Endothelial cell of umbilical vein (primary cell): ENCODE measurements at regions not wholly inside any gene's neighbourhood (a gene's known extent, or its start where the extent isn't known, plus 50 kb on each side); places are given as distances from the start of the nearest gene placed in this dataset.

Experiments
- BruUV-seq: library from RNA; stranded (reverse); fragments of 400-500 nt; replicated peaks from 2 replicates; lab custom pipeline; 2021; lab: Mats Ljungman, UMichigan
- CTCF ChIA-PET: fragments of 300-600, 350-600 bp; sonication (Branson Sonifier 250); formaldehyde crosslinking; loops from one replicate; lab custom pipeline; 2021; ENCODE audit warnings: antibody characterized with exemption, inconsistent platforms; lab: Charles Lee
- POLR2A ChIA-PET: fragments of 300-600, 350-600 bp; sonication (Branson Sonifier 250); formaldehyde crosslinking; loops from one replicate; lab custom pipeline; 2021; ENCODE audit warnings: antibody characterized with exemption, inconsistent platforms; lab: Charles Lee
- DNase-seq: peaks from one replicate; pipeline ENCODE4 v3.0.0-alpha.2; 2011; ENCODE audit warnings: low read depth, low spot score
- FAIRE-seq: peaks from 2 replicates; lab custom pipeline; 2011; peaks lifted over from hg19 to GRCh38; lab: Jason Lieb, UNC
- H2AFZ ChIP-seq: 2 replicates; pipeline ENCODE4 v1.6.0; 2012; ENCODE audit warnings: low read depth, low read length, control low read depth, inconsistent platforms
- H3K27ac ChIP-seq: 2 replicates; pipeline ENCODE4 v1.5.1; 2011; ENCODE audit warnings: low read depth, mild to moderate bottlenecking, control low read depth, low read length, moderate library complexity; ENCODE audit not compliant: insufficient read depth
- H3K27me3 ChIP-seq, 2 experiments: 2 replicates each; pipeline versions ENCODE4 v1.6.0 to v1.6.1; 2011; ENCODE audit warnings: low read length in 2 of 2, mixed read lengths in 1 of 2; ENCODE audit not compliant: control insufficient read depth in 2 of 2, insufficient read depth in 2 of 2
- H3K36me3 ChIP-seq, 2 experiments: 2 replicates in 1 of 2; 3 replicates in 1 of 2; pipeline ENCODE4 v1.5.1; 2011; ENCODE audit warnings: low read length in 2 of 2, mild to moderate bottlenecking in 1 of 2, moderate library complexity in 1 of 2; ENCODE audit not compliant: control insufficient read depth in 2 of 2, insufficient read depth in 2 of 2; ENCODE audit errors: extremely low read depth in 1 of 2
- H3K4me1 ChIP-seq: 3 replicates; pipeline ENCODE4 v1.5.1; 2011; ENCODE audit warnings: mild to moderate bottlenecking, low read length; ENCODE audit not compliant: control insufficient read depth, insufficient read depth; ENCODE audit errors: extremely low read depth
- H3K4me2 ChIP-seq: 2 replicates; pipeline ENCODE4 v1.6.1; 2011; ENCODE audit warnings: low read length, control low read depth, mixed read lengths; ENCODE audit not compliant: insufficient read depth
- H3K4me3 ChIP-seq, 3 experiments: fragments of 200-600 bp in 1 of 3; sonication (generic), shearing (Covaris generic) in 1 of 3; replicated peaks in 1 of 3; 2 replicates each; pipeline ENCODE4 v1.5.1; 2011 to 2016; ENCODE audit warnings: control low read depth in 3 of 3, low read length in 3 of 3, mild to moderate bottlenecking in 2 of 3, inconsistent platforms in 1 of 3, low read depth in 1 of 3, moderate library complexity in 1 of 3; ENCODE audit not compliant: insufficient read depth in 1 of 3
- H3K79me2 ChIP-seq: 2 replicates; pipeline ENCODE4 v1.6.0; 2012; ENCODE audit warnings: low read length, inconsistent platforms; ENCODE audit not compliant: control insufficient read depth, insufficient read depth
- H3K9ac ChIP-seq: replicated peaks from 2 replicates; pipeline ENCODE3; 2011; ENCODE audit warnings: low read length, control low read depth; ENCODE audit not compliant: insufficient read depth; ENCODE audit errors: extremely low read depth
- H3K9me1 ChIP-seq: replicated peaks from 3 replicates; pipeline ENCODE4 v1.6.0; 2011; ENCODE audit warnings: mild to moderate bottlenecking, low read length; ENCODE audit not compliant: control insufficient read depth, insufficient read depth; ENCODE audit errors: extremely low read depth
- H3K9me3 ChIP-seq: replicated peaks from 2 replicates; pipeline ENCODE4 v1.5.1; 2012; ENCODE audit warnings: low read length, inconsistent platforms; ENCODE audit not compliant: control insufficient read depth, insufficient read depth
- H4K20me1 ChIP-seq: replicated peaks from 2 replicates; pipeline ENCODE3; 2011; ENCODE audit warnings: mild to moderate bottlenecking, low read length; ENCODE audit not compliant: control insufficient read depth, insufficient read depth; ENCODE audit errors: extremely low read depth
- EZH2 ChIP-seq: IDR thresholded peaks from 2 replicates; pipeline ENCODE4 v1.6.1; 2012; ENCODE audit warnings: borderline replicate concordance, low read depth, mild to moderate bottlenecking, moderate library complexity, low read length, inconsistent platforms; ENCODE audit not compliant: severe bottlenecking
- FOS ChIP-seq: IDR thresholded peaks from 2 replicates; pipeline ENCODE4 v1.6.1; 2011; ENCODE audit warnings: mild to moderate bottlenecking, low read length, moderate library complexity, borderline replicate concordance; ENCODE audit not compliant: insufficient read depth
- GATA2 ChIP-seq: IDR thresholded peaks from 2 replicates; pipeline ENCODE4 v1.7.0; 2011; ENCODE audit warnings: low read depth, mild to moderate bottlenecking, moderate library complexity, mixed read lengths, low read length; ENCODE audit not compliant: insufficient read length, insufficient read depth
- JUN ChIP-seq: IDR thresholded peaks from 2 replicates; pipeline ENCODE4 v1.6.1; 2011; ENCODE audit warnings: borderline replicate concordance, low read depth; ENCODE audit not compliant: insufficient read length, insufficient read depth
- MYC ChIP-seq: IDR thresholded peaks from one replicate; pipeline ENCODE4 v1.6.1; 2011; ENCODE audit warnings: mild to moderate bottlenecking, low read depth, low read length
- POLR2A ChIP-seq: IDR thresholded peaks from 2 replicates; pipeline ENCODE4 v1.6.1; 2012; ENCODE audit warnings: low read depth, mild to moderate bottlenecking, control low read depth, low read length
- POLR2AphosphoS5 ChIP-seq: IDR thresholded peaks from 2 replicates; pipeline ENCODE4 v1.6.1; 2012; ENCODE audit warnings: low read depth, mild to moderate bottlenecking, control low read depth, low read length, moderate library complexity; ENCODE audit not compliant: insufficient read depth
- dilution Hi-C: fragments of 300-500 bp; cut with MboI; formaldehyde crosslinking; loops from one replicate; pipeline ENCODE4 v1.15.0; 2019; ENCODE audit warnings: low sequenced_read_pairs; ENCODE audit not compliant: extremely low pct_ligation_motif_present
- intact Hi-C: fragments of 100-400 bp; cut with micrococcal nuclease; formaldehyde crosslinking; loops from one replicate; pipeline ENCODE4 v1.10.0; 2022
- TF ChIP-seq, protein P1 (sequence below): IDR thresholded peaks from 2 replicates; pipeline ENCODE4 v1.6.1; 2011; ENCODE audit not compliant: insufficient read depth, insufficient read length
- TF ChIP-seq, protein P2 (sequence below), 2 donors: IDR thresholded peaks; 1 replicate in 1 of 2; 2 replicates in 1 of 2; pipeline ENCODE4 v1.5.1; 2011; ENCODE audit warnings: low read length in 2 of 2, mild to moderate bottlenecking in 2 of 2, moderate library complexity in 2 of 2, control low read depth in 1 of 2, inconsistent platforms in 1 of 2, low read depth in 1 of 2; ENCODE audit not compliant: insufficient read depth in 1 of 2; ENCODE audit errors: extremely low read depth in 1 of 2

DNA sequence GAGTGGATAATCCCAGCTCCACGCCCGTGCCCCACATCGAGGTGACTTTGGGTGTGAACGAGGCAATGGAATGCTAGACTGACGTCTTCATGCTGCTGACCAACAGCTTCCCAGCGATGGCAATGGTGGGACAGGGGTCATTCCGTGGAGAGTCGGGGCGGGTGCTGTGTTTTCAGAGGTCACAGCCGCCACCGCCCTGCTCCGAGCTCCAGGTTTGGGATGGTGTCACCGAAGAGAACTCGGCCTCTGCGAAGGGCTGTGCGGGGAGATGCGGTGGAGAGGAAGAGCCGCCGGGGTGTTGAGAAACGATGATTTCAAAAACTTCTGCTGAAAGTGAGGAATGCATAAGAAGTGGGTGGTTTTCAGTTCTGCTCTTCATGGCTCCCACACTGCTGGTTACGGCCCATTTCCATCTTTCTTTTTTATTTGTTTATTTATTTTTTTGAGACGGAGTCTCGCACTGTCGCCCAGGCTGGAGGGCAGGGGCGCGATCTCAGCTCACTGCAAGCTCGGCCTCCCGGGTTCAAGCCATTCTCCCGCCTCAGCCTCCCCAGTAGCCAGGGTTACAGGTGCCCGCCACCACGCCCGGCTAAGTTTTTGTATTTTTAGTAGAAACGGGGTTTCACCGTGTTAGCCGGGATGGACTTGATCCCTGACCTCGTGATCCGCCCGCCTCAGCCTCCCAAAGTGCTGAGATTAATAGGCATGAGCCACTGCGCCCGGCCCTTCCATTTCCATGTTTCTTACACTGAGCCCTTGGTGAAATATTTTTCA lies 142.6 kb downstream of the RTP5 start:
- no peaks in the 10 kb centered on the region for H3K36me3 ChIP-seq
- H3K9me3 ChIP-seq: no peaks in the 10 kb centered on the region
- H4K20me1 ChIP-seq: no peaks in the 10 kb centered on the region
- H3K79me2 ChIP-seq: no peaks in the 10 kb centered on the region
- no peak overlapping the region for H2AFZ ChIP-seq
- CTCF ChIA-PET: interaction anchor here (0.9 kb wide), 1 partner anchor 62 kb away, joined by 4 read pairs; no protein-coding TSS in a partner anchor
- no peaks in the 10 kb centered on the region for H3K9me1 ChIP-seq
- FAIRE-seq (no peak), DNase-seq (no peak)
- no peaks in the 10 kb centered on the region for H3K27me3 ChIP-seq
- no TSS peak for BruUV-seq
- POLR2A ChIA-PET: no interaction called here
- no peak overlapping the region for H3K27ac ChIP-seq
- dilution Hi-C loops (no loop called here), intact Hi-C loops (no loop called here)
- no peaks in the 10 kb centered on the region for H3K4me1 ChIP-seq
- no peak for TF ChIP-seq GATA2
- TF ChIP-seq, protein P1, sequence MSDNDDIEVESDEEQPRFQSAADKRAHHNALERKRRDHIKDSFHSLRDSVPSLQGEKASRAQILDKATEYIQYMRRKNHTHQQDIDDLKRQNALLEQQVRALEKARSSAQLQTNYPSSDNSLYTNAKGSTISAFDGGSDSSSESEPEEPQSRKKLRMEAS: no peak
- no peak for TF ChIP-seq FOS
- no peak for TF ChIP-seq POLR2AphosphoS5
- TF ChIP-seq, protein P2, sequence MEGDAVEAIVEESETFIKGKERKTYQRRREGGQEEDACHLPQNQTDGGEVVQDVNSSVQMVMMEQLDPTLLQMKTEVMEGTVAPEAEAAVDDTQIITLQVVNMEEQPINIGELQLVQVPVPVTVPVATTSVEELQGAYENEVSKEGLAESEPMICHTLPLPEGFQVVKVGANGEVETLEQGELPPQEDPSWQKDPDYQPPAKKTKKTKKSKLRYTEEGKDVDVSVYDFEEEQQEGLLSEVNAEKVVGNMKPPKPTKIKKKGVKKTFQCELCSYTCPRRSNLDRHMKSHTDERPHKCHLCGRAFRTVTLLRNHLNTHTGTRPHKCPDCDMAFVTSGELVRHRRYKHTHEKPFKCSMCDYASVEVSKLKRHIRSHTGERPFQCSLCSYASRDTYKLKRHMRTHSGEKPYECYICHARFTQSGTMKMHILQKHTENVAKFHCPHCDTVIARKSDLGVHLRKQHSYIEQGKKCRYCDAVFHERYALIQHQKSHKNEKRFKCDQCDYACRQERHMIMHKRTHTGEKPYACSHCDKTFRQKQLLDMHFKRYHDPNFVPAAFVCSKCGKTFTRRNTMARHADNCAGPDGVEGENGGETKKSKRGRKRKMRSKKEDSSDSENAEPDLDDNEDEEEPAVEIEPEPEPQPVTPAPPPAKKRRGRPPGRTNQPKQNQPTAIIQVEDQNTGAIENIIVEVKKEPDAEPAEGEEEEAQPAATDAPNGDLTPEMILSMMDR (IDR thresholded peaks at IDR 0.05; ENCODE audit: extremely low read depth in 1 of 2, insufficient read depth in 1 of 2, low read depth in 1 of 2, low read length in 2 of 2): no peak
- no peak for TF ChIP-seq MYC
- TF ChIP-seq POLR2A: no peak
- no peak for TF ChIP-seq EZH2
- TF ChIP-seq JUN: no peak
- no peak overlapping the region for H3K4me3 ChIP-seq
- no peak overlapping the region for H3K4me2 ChIP-seq
- no peak overlapping the region for H3K9ac ChIP-seq
